Adipose tissue (tissue), 3 donors: ENCODE measurements at regions not wholly inside any gene's neighbourhood (a gene's known extent, or its start where the extent isn't known, plus 50 kb on each side); places are given as distances from the start of the nearest gene placed in this dataset.

Source experiments
- H3K27ac ChIP-seq: one replicate; pipeline ENCODE4 v1.5.1; 2013; ENCODE audit warnings: low read depth, low read length
- WGBS, 3 donors: extraction: QIAGEN DNeasy Blood & Tissue Kit; methylation state at CpG; one replicate each; pipeline ENCODE4 v1.1.7; 2013; 5-methylcytosine and 5-hydroxymethylcytosine counted together
- donor health status: healthy with polysubstance abuse.
- donor health status: Bipolar disorder and iron deficiency.
- donor health status: healthy.

GRCh38 chr2:128492966-128493811 lies 174.5 kb upstream of the HS6ST1 start:
- H3K27ac ChIP-seq = no peak overlapping the region
- 70 to 84% (median 78%) methylated on average over 52 to 65 of the region's 65 CpGs for WGBS, 3 donors

DNA sequence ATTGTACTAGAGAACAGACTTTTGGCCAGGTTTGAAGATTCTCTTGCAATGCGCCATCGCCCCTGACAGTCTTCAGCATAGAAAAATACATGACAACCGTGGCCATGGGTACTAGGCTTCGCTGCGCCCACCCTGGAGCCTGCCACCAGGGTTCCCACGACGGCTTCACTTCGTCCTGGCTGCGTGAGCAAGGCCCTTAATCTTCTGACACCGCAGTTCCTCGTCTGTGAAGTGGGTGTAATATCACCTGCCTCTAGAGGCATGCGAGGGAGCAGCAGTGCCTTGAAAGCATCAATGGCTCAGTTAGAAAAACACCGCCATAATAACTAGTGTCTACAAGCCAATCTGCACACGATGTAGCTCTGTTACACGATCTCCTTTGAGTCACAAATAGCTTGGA lies 175.2 kb upstream of the HS6ST1 start:
- no peak overlapping the region for H3K27ac ChIP-seq
- WGBS, 3 donors = 80 to 85% (median 84%) methylated on average over 15 of the region's 15 CpGs

DNA sequence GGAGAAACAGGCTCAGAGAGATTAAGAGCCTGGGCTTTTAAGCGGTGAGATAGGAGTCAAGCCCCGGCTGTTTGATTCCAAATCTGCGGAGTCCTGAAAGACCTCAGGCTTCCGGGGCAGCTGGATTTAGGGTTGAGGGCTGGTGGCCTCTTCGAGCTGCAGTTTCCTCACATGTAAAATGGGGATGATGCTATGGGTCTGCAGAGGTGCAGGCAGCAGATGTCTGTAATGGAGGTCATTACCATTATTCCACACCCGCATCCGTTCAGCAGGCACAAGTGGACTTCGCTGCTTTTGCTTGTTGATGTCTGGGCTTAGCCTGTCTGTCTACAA lies 175.6 kb upstream of the HS6ST1 start:
- 26 to 73% (median 64%) methylated on average over 8 of the region's 8 CpGs for WGBS, 3 donors
- no peak overlapping the region for H3K27ac ChIP-seq

DNA sequence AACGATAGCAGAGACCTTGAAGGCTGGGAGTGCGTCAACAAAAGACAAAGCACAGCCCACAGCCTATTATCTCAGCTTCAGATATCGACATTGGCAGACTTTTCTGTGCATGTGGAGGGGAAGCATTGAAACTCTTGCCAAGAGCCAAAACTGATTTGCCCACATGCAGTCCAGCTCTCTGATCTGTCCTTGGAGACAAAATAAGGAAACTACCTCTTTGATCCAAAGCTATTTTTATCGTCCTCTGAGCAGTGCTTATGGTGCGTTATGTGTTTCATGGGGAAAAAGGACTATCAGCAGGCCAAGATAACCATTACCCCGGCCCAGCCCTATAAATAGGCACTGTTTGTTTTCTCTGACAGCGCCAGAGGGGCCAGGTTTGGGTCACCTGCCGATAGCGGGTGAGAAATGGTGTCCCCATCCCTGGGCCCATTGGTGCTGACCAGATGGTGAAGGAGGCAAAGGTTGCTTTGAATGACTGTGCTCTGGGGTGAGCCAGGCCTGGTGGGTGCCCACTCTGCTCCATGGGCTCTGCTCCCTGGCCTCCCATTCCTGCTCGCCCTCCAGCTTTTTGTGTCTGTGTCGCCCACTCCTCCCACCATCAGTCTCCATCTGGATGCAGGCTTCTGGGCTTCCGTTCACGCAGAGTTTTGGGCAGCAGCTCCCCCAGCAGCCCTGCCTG lies 176.1 kb upstream of the HS6ST1 start:
- WGBS, 3 donors = 22 to 64% (median 57%) methylated on average over 13 of the region's 13 CpGs
- no peak overlapping the region for H3K27ac ChIP-seq

GRCh38 chr2:128495996-128496547 lies 177.4 kb upstream of the HS6ST1 start:
- no peak overlapping the region for H3K27ac ChIP-seq
- WGBS, 3 donors = 77 to 85% (median 77%) methylated on average over 4 of the region's 4 CpGs

DNA sequence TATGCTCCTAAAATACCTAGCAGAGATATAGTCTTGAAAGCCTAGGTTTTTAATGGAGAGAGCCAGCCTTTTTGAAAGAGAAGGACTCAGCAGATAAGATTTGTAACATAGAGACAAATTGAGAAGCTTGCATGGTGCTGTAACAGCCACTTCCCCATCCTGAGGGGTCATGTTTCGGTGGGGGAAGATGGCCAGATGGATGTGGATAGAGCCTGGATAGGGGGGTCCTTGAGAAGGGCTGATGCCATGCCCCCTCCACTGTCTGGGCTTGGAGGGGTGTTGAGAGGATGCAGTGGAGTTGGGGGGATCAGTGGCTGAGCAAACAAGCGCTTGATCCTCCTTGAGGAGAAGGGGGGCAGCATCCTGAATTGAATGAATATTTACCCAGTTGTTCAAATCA lies 178.0 kb upstream of the HS6ST1 start:
- 72 to 97% (median 78%) methylated on average over 2 of the region's 2 CpGs for WGBS, 3 donors
- H3K27ac ChIP-seq = no peak overlapping the region

- 96 to 100% (median 98%) methylated on average over 5 of the region's 5 CpGs for WGBS, 3 donors
- no peak overlapping the region for H3K27ac ChIP-seq
These were observed 178.8 kb upstream of the HS6ST1 start for GRCh38 chr2:128497461-128497860.

- WGBS, 3 donors = 96 to 98% (median 97%) methylated on average over 8 of the region's 8 CpGs
- no peak overlapping the region for H3K27ac ChIP-seq
These were observed 179.4 kb upstream of the HS6ST1 start for GRCh38 chr2:128498086-128498485.

DNA sequence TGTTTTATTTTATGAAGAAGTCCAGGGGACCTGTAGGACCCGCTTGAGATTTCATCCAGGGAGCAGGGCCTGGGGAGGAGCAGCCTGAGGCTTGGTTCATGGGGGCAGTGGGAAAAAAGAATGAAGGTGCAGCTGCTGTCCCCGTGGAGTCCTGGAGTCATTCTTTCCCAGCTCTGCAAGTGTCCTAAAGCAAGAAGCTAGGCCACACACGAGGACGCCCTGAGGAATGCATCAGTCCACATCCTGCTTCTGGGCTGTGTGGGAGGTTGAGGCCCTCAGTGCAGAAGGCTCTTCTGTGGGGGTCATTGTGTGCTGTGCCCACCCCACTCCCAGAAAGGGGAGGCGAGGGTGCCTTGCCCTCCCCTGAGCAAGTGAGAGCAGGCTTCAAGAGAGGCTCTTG lies 179.9 kb upstream of the HS6ST1 start:
- 50 to 87% (median 87%) methylated on average over 5 of the region's 5 CpGs for WGBS, 3 donors
- H3K27ac ChIP-seq = no peak overlapping the region

DNA sequence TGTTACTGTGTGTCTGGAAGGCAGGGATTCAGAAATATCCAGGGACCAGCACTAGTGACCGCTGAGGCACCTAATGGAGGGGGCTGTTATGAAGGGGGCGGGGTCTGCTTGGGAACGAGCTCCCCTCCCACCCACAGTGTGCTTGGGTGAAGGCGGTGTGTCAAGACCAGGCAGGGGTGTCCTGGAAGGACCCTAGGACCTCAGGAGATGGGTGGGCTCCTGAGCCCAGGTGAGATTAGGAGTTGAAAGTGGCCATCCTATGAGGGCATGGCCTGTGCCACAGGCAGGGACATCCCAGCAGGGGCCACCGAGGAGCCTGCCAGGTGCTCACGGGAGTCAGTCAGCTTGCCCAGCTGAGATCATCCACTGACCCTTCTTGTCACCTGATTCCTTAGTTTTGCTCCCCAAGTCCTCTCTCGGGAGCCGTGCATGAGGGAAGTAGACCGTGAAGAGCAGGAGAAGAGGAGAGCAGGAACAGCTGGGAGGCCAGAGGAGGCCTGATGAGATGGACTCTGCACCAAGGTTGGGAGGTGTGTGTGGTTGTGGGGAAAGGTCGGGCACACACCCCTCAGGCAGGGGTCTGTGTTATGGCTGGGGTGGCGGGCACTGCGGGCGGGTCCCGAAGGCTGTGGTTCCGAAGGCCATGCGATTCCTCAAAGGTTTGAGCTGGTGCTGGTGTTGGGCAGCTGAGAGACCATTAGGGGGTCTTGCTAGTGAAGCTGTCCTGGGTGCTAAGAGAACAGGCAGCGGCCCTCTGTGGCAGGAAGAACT lies 180.9 kb upstream of the HS6ST1 start:
- H3K27ac ChIP-seq = no peak overlapping the region
- 91 to 95% (median 92%) methylated on average over 17 of the region's 17 CpGs for WGBS, 3 donors

- 47 to 88% (median 59%) methylated on average over 10 of the region's 10 CpGs for WGBS, 3 donors
- no peak overlapping the region for H3K27ac ChIP-seq
These were observed 181.6 kb upstream of the HS6ST1 start for GRCh38 chr2:128500138-128500800.

GRCh38 chr2:128501006-128501690 lies 182.5 kb upstream of the HS6ST1 start:
- H3K27ac ChIP-seq = no peak overlapping the region
- WGBS, 3 donors = 85 to 87% (median 87%) methylated on average over 10 to 12 of the region's 12 CpGs

GRCh38 chr2:128501700-128502099 lies 183.0 kb upstream of the HS6ST1 start:
- 89 to 95% (median 89%) methylated on average over 4 of the region's 4 CpGs for WGBS, 3 donors
- no peak overlapping the region for H3K27ac ChIP-seq

GRCh38 chr2:128502200-128502599 lies 183.5 kb upstream of the HS6ST1 start:
- no peak overlapping the region for H3K27ac ChIP-seq
- WGBS, 3 donors = 89 to 93% (median 92%) methylated on average over 8 of the region's 8 CpGs

DNA sequence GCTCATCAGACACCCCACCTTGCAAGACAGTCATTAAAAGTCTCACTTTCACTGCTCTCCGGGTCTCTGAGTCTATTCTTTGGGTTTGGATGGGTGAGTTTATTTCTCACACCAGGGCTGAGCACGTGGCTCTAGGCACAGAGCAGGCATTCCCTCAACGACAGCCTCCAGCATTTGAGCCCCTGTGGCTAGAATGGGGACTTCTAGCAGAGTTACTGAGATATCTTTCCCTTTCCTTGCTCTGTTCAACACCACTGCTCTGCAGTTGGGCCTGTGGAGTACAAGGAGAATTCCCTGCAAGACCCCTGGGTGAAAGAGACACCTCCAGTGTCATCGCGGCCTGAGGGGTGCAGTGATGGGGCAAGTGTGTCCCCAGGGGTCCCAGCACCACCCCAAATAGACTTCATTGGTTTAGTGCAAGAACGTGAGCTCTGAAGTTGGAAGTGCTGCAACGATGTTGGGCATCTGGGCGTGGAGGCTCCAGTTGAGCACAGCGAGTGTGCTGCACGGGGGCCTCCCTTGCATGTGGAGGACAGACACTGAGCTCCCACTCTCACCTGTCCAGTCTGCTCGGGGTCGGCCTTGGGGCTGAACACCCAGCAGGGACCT lies 184.1 kb upstream of the HS6ST1 start:
- WGBS, 3 donors = 93 to 97% (median 94%) methylated on average over 12 of the region's 12 CpGs
- H3K27ac ChIP-seq = no peak overlapping the region

DNA sequence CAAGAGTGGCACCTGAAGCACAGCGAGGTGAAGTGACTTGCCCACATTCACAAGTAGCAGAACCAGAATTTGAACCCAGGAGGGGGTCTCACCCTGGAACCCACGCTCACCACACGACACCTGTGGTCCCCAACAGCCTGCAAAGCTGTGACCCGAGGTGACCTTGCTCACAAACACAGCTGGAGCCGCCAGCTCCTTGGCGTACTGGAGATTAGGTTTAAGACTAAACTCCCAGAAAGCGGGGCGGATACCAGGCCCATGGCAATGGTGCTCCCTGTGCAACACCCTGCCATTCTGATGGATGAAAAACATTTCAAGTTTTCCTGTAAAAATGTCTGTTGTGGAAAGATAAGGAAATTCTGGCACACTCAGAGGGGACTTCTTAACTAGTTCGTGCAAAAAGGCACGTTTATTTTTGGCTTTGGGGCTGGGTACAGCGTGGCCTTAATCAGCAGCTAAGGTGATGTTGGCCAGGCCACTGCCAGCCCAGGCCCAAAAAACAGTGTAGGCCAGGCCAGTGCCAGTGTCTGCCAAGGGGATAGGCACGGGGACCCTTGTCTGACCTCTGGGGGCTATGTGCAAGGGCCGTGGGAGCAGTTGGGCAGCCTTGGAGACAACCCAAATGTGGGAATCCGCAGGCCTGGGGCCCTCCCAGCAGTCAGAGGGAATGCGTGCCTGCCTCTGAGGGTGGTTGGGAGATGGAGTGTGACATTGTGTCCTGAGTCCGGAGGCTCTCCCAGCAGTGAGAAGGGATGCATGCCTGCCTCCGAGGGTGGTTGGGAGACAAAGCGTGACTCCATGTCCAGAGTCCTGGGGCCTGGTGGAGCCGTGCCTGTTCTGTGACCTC lies 185.0 kb upstream of the HS6ST1 start:
- 79 to 81% (median 80%) methylated on average over 19 of the region's 19 CpGs for WGBS, 3 donors
- no peak overlapping the region for H3K27ac ChIP-seq
